ENCODE measurements at regions not wholly inside any gene's neighbourhood (a gene's known extent, or its start where the extent isn't known, plus 50 kb on each side); places are given as distances from the start of the nearest gene placed in this dataset.

DNA sequence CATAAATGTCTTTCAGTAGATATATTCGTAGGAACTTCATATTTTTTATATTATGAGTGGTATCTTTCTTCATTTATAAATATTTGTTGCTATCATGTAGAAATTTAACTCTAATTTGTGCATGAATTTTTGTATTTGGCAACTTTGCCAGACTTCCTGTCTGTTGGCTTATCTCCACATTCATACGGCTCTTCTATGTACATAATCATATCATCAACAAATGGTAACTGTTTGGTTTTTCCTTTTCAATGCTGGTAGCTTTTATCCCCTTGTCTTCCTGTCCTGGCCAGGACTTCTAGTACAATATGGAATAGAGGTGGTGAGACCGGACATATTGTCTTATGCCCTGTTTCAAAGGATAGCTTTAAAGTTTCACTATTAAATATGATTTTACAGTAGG lies 132.3 kb upstream of the COL5A1 start:
- ATAC-seq (no peak), DNase-seq (no peak)
- no peak overlapping the region for H3K4me3 Mint-ChIP-seq
- no peak overlapping the region for H3K27ac Mint-ChIP-seq
- ChIA-PET POLR2A (interaction anchor here (0.6 kb wide), 1 partner anchor 907 kb away, joined by 4 read pairs; no protein-coding TSS in a partner anchor), CTCF (no interaction called here)
- no peaks in the 10 kb centered on the region for H3K36me3 Mint-ChIP-seq (ENCODE audit: low read depth)
- H3K4me1 Mint-ChIP-seq (ENCODE audit: low read depth) = no peaks in the 10 kb centered on the region
- H3K27me3 Mint-ChIP-seq (ENCODE audit: low read depth) = peaks cover 14% of the 10 kb centered on the region
- H3K9me3 Mint-ChIP-seq (ENCODE audit: insufficient read depth) = no peaks in the 10 kb centered on the region

GRCh38 chr9:134509817-134510216 lies 131.8 kb upstream of the COL5A1 start:
- peaks cover 14% of the 10 kb centered on the region for H3K27me3 Mint-ChIP-seq (ENCODE audit: low read depth)
- ChIA-PET CTCF (no interaction called here), POLR2A (interaction anchor here (0.6 kb wide), 2 partner anchors 906 to 1155 kb away, joined by 4 to 6 read pairs; no protein-coding TSS in a partner anchor)
- ATAC-seq = no peak
- H3K4me3 Mint-ChIP-seq = no peak overlapping the region
- H3K36me3 Mint-ChIP-seq (ENCODE audit: low read depth) = no peaks in the 10 kb centered on the region
- no peaks in the 10 kb centered on the region for H3K9me3 Mint-ChIP-seq (ENCODE audit: insufficient read depth)
- no peak for DNase-seq
- H3K4me1 Mint-ChIP-seq (ENCODE audit: low read depth) = no peaks in the 10 kb centered on the region
- no peak overlapping the region for H3K27ac Mint-ChIP-seq

- Mint-ChIP-seq H3K27ac (no peak overlapping the region), H3K9me3 (ENCODE audit: insufficient read depth) (no peaks in the 10 kb centered on the region), H3K27me3 (ENCODE audit: low read depth) (peaks cover 4% of the 10 kb centered on the region), H3K4me3 (no peak overlapping the region), H3K36me3 (ENCODE audit: low read depth) (no peaks in the 10 kb centered on the region), H3K4me1 (ENCODE audit: low read depth) (no peaks in the 10 kb centered on the region)
- ChIA-PET CTCF (no interaction called here), POLR2A (no interaction called here)
- DNase-seq = no peak
- no peak for ATAC-seq
Measured at GRCh38 chr9:134514503-134514902, 127.1 kb upstream of the COL5A1 start.

- H3K4me3 Mint-ChIP-seq = no peak overlapping the region
- H3K27me3 Mint-ChIP-seq (ENCODE audit: low read depth) = no peaks in the 10 kb centered on the region
- ChIA-PET CTCF (no interaction called here), POLR2A (no interaction called here)
- ATAC-seq (no peak), DNase-seq (no peak)
- H3K27ac Mint-ChIP-seq = no peak overlapping the region
- no peaks in the 10 kb centered on the region for H3K9me3 Mint-ChIP-seq (ENCODE audit: insufficient read depth)
- H3K4me1 Mint-ChIP-seq (ENCODE audit: low read depth) = no peaks in the 10 kb centered on the region
- H3K36me3 Mint-ChIP-seq (ENCODE audit: low read depth) = no peaks in the 10 kb centered on the region
Measured at GRCh38 chr9:134515026-134515821, 126.4 kb upstream of the COL5A1 start.

- ATAC-seq (no peak), DNase-seq (no peak)
- CTCF ChIA-PET = no interaction called here
- no peak overlapping the region for H3K27ac Mint-ChIP-seq
- POLR2A ChIA-PET = no interaction called here
- H3K9me3 Mint-ChIP-seq (ENCODE audit: insufficient read depth) = no peaks in the 10 kb centered on the region
- no peaks in the 10 kb centered on the region for H3K36me3 Mint-ChIP-seq (ENCODE audit: low read depth)
- no peaks in the 10 kb centered on the region for H3K4me1 Mint-ChIP-seq (ENCODE audit: low read depth)
- no peaks in the 10 kb centered on the region for H3K27me3 Mint-ChIP-seq (ENCODE audit: low read depth)
- no peak overlapping the region for H3K4me3 Mint-ChIP-seq
Measured at GRCh38 chr9:134516464-134516863, 125.1 kb upstream of the COL5A1 start.

- CTCF ChIA-PET = no interaction called here
- H3K9me3 Mint-ChIP-seq (ENCODE audit: insufficient read depth) = no peaks in the 10 kb centered on the region
- H3K27me3 Mint-ChIP-seq (ENCODE audit: low read depth) = no peaks in the 10 kb centered on the region
- no peaks in the 10 kb centered on the region for H3K4me1 Mint-ChIP-seq (ENCODE audit: low read depth)
- no peaks in the 10 kb centered on the region for H3K36me3 Mint-ChIP-seq (ENCODE audit: low read depth)
- ATAC-seq = no peak
- H3K4me3 Mint-ChIP-seq = no peak overlapping the region
- POLR2A ChIA-PET = interaction anchor here (0.6 kb wide), 1 partner anchor 27 kb away, joined by 3 read pairs; no protein-coding TSS in a partner anchor
- DNase-seq = no peak
- no peak overlapping the region for H3K27ac Mint-ChIP-seq
Measured at GRCh38 chr9:134517069-134517680, 124.4 kb upstream of the COL5A1 start.

DNA sequence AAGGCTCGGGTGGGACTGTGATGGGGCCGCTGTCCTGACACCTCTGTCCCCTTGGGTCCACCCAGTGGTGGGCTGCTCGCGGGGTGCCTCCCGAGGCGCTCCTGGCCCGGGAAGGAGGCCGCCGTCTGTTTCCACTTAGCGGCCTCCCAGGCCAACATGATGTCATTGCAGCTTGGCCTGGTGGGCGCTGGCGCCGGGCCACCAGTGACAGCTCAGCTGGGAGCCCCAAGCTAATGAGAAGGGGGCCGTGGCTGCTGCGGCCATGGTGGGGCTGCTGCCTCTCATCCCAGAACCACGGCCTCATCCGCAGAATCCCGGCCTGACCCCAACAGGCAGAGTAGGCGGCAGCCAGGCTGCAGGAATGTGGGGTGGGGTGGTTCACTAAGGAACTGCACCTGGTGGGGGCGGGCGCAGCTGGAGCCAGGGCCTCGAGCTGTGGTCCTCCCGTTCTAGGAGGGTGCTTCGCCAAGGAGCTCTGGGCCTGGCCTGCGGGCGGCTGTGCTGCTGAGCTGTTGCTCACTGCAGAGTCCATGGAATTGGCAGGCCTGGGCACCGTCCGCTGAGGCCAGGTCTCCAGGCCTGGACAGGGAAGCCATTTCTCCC lies 123.5 kb upstream of the COL5A1 start:
- no peak overlapping the region for H3K4me3 Mint-ChIP-seq
- no peak for DNase-seq
- no peaks in the 10 kb centered on the region for H3K27me3 Mint-ChIP-seq (ENCODE audit: low read depth)
- ChIA-PET CTCF (no interaction called here), POLR2A (no interaction called here)
- no peaks in the 10 kb centered on the region for H3K9me3 Mint-ChIP-seq (ENCODE audit: insufficient read depth)
- no peak overlapping the region for H3K27ac Mint-ChIP-seq
- H3K36me3 Mint-ChIP-seq (ENCODE audit: low read depth) = no peaks in the 10 kb centered on the region
- H3K4me1 Mint-ChIP-seq (ENCODE audit: low read depth) = no peaks in the 10 kb centered on the region
- ATAC-seq = no peak

DNA sequence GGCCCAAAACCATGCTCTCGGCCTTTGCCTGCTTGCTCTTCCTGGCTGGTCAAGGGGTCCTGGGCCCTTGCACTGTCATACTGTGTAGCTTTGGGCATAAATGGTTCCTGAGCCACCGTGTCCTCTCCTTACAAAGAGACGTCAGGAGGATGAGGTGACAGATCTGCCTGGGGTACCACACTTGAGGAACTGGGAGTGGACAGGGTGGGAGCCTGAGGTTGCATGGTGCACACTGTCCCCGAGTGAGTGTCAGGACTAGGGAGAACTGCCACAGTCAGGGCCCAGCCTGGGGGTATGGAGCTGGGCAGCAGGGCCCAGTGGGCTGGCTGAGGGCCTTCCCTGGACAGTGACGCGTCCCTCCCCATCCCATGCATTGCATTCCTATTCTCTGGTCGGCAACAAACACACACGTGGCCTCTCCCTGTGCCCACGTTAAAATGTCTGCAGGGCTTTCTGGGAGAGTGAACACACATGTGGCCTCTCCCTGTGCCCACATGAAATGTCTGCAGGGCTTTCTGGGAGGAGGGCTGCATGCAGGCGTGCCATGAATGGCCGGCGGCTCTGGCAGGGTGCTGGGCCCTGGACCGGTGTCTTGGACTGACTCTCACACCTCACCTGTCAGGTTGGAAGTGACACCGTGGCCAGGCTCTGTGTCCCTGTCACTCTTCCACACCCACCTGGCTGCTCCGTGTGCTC lies 122.1 kb upstream of the COL5A1 start:
- no peaks in the 10 kb centered on the region for H3K4me1 Mint-ChIP-seq (ENCODE audit: low read depth)
- no peaks in the 10 kb centered on the region for H3K27me3 Mint-ChIP-seq (ENCODE audit: low read depth)
- ATAC-seq = no peak
- no peak overlapping the region for H3K27ac Mint-ChIP-seq
- H3K4me3 Mint-ChIP-seq = no peak overlapping the region
- no peaks in the 10 kb centered on the region for H3K36me3 Mint-ChIP-seq (ENCODE audit: low read depth)
- POLR2A ChIA-PET = no interaction called here
- H3K9me3 Mint-ChIP-seq (ENCODE audit: insufficient read depth) = no peaks in the 10 kb centered on the region
- no peak for DNase-seq
- CTCF ChIA-PET = no interaction called here

DNA sequence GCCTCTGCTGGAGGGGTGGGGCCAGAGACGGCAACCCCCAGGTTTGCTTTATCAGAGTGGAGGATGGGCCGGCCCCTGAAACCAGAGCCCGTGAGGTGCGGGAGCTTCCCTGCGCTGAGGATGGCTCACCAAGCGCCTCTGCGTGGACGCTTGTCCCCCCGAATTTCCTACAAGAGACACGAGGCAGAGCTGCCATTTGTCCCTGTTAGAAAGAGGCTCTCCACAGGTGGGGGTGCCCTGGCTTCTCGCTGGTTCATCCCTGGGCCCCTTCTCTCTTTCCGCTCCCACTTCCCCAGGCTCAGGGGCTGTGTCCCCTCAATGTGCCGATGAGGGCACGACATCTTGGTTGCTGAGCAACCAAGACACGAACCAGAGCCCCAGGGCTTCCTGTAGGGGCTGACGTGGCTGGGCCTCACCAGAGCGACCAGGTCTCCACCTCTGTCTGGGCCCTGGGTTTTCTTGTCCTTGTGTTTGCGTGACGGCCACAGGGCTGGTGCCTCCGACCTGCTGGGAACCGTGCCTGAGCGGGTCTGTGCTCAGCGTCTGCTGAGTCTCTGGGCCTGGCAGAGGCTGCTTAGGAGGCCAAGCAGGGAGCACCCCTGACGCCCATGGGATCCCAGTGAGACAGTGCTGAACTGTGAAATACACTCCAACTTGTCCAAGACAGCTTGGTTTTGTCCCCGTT lies 119.6 kb upstream of the COL5A1 start:
- Mint-ChIP-seq H3K36me3 (ENCODE audit: low read depth) (no peaks in the 10 kb centered on the region), H3K4me3 (no peak overlapping the region), H3K27me3 (ENCODE audit: low read depth) (no peaks in the 10 kb centered on the region), H3K27ac (no peak overlapping the region), H3K9me3 (ENCODE audit: insufficient read depth) (no peaks in the 10 kb centered on the region), H3K4me1 (ENCODE audit: low read depth) (no peaks in the 10 kb centered on the region)
- POLR2A ChIA-PET = no interaction called here
- DNase-seq (no peak), ATAC-seq (no peak)
- CTCF ChIA-PET = no interaction called here

GRCh38 chr9:134522502-134522848 lies 119.1 kb upstream of the COL5A1 start:
- no peak for DNase-seq
- no peaks in the 10 kb centered on the region for H3K27me3 Mint-ChIP-seq (ENCODE audit: low read depth)
- no peak overlapping the region for H3K27ac Mint-ChIP-seq
- no peaks in the 10 kb centered on the region for H3K9me3 Mint-ChIP-seq (ENCODE audit: insufficient read depth)
- ChIA-PET CTCF (no interaction called here), POLR2A (no interaction called here)
- H3K4me3 Mint-ChIP-seq = no peak overlapping the region
- ATAC-seq = no peak
- no peaks in the 10 kb centered on the region for H3K4me1 Mint-ChIP-seq (ENCODE audit: low read depth)
- no peaks in the 10 kb centered on the region for H3K36me3 Mint-ChIP-seq (ENCODE audit: low read depth)

GRCh38 chr9:134522976-134523375 lies 118.6 kb upstream of the COL5A1 start:
- Mint-ChIP-seq H3K4me1 (ENCODE audit: low read depth) (no peaks in the 10 kb centered on the region), H3K27ac (no peak overlapping the region), H3K36me3 (ENCODE audit: low read depth) (no peaks in the 10 kb centered on the region), H3K27me3 (ENCODE audit: low read depth) (no peaks in the 10 kb centered on the region), H3K4me3 (no peak overlapping the region), H3K9me3 (ENCODE audit: insufficient read depth) (no peaks in the 10 kb centered on the region)
- ChIA-PET POLR2A (no interaction called here), CTCF (no interaction called here)
- DNase-seq (no peak), ATAC-seq (no peak)

Measured in activated CD8-positive, alpha-beta T cell treated with anti-CD3 and anti-CD28 coated beads, Interleukin-2, amount 10 ng/mL, durations not matched to agents 7 days and 5 days (primary cell).